Gastroesophageal sphincter (tissue), 4 donors: ENCODE measurements at regions not wholly inside any gene's neighbourhood (a gene's known extent, or its start where the extent isn't known, plus 50 kb on each side); places are given as distances from the start of the nearest gene placed in this dataset.

Experiments used
- ATAC-seq: fragments of 150-250 bp; one replicate; pipeline ENCODE4 v1.9.1; 2016; ENCODE audit warnings: mild to moderate bottlenecking, moderate library complexity
- H3K27ac ChIP-seq, 4 donors: fragments of 200-600 bp; sonication (generic) in 3 of 4; 1 replicate in 3 of 4; 2 replicates in 1 of 4; pipeline ENCODE4 v1.5.1; 2016 to 2019
- H3K27me3 ChIP-seq: fragments of 200-600 bp; sonication (generic); one replicate; pipeline ENCODE4 v1.5.1; 2019
- H3K36me3 ChIP-seq, 2 donors: fragments of 200-600 bp; sonication (generic); one replicate each; pipeline ENCODE4 v1.5.1; 2019; ENCODE audit warnings: control low read depth in 1 of 2
- H3K4me1 ChIP-seq, 3 donors: fragments of 200-600 bp; sonication (generic); 1 replicate in 2 of 3; 2 replicates in 1 of 3; pipeline ENCODE4 v1.5.1; 2016 to 2019; ENCODE audit warnings: control low read depth in 2 of 3
- H3K4me3 ChIP-seq, 2 donors: fragments of 200-600 bp; sonication (generic); one replicate each; pipeline ENCODE4 v1.5.1; 2019; ENCODE audit warnings: mild to moderate bottlenecking in 1 of 2, moderate library complexity in 1 of 2
- H3K9me3 ChIP-seq, 3 donors: fragments of 200-600 bp; sonication (generic); one replicate each; pipeline ENCODE4 v1.5.1; 2017 to 2019; ENCODE audit warnings: control low read depth in 2 of 3
- CTCF ChIP-seq, 4 experiments: fragments of 200-600 bp in 2 of 4; fragments of 450-650 bp in 2 of 4; sonication (generic) in 1 of 4; IDR thresholded peaks; one replicate each; pipeline ENCODE4 v1.5.1; 2017 to 2019; ENCODE audit warnings: antibody characterized with exemption in 4 of 4, mild to moderate bottlenecking in 2 of 4, moderate library complexity in 2 of 4
- EP300 ChIP-seq: sonication (generic); formaldehyde crosslinking; IDR thresholded peaks from one replicate; pipeline ENCODE4 v1.6.1; 2017; ENCODE audit warnings: antibody characterized with exemption, mild to moderate bottlenecking
- POLR2A ChIP-seq, 2 donors: fragments of 450-650 bp; IDR thresholded peaks; one replicate each; pipeline ENCODE4 v1.6.1; 2017; ENCODE audit warnings: antibody characterized with exemption in 2 of 2, mild to moderate bottlenecking in 2 of 2, moderate library complexity in 1 of 2
- POLR2AphosphoS5 ChIP-seq: sonication (generic); formaldehyde crosslinking; IDR thresholded peaks from one replicate; pipeline ENCODE4 v1.6.1; 2017; ENCODE audit warnings: antibody characterized with exemption
- WGBS, 2 donors: methylation state at CpG; one replicate each; pipeline ENCODE4 v1.1.5; 2018; ENCODE audit warnings: low coverage in 1 of 2; 5-methylcytosine and 5-hydroxymethylcytosine counted together

- WGBS, 2 donors = 10 to 39% methylated on average over 1 to 4 of the region's 4 CpGs
- Histone ChIP-seq H3K36me3 (no peaks in the 10 kb centered on the region), H3K4me3 (no peak overlapping the region), H3K4me1 (no peaks in the 10 kb centered on the region), H3K27me3 (no peaks in the 10 kb centered on the region), H3K9me3 (no peaks in the 10 kb centered on the region), H3K27ac (no peak overlapping the region)
- no peak for ATAC-seq
- TF ChIP-seq EP300 (no peak), CTCF (IDR thresholded peaks at IDR 0.05) (no peak)
Observed at GRCh38 chrX:39418254-39418704, 617.0 kb downstream of the MID1IP1 start.

- no peak for ATAC-seq
- Histone ChIP-seq H3K27me3 (no peaks in the 10 kb centered on the region), H3K36me3 (no peaks in the 10 kb centered on the region), H3K4me3 (no peak overlapping the region), H3K27ac (no peak overlapping the region), H3K4me1 (no peaks in the 10 kb centered on the region), H3K9me3 (no peaks in the 10 kb centered on the region)
- 62 to 78% methylated on average over 9 to 10 of the region's 29 CpGs for WGBS, 2 donors
- TF ChIP-seq POLR2A (IDR thresholded peaks at IDR 0.05) (no peak), CTCF (IDR thresholded peaks at IDR 0.05) (no peak), POLR2AphosphoS5 (no peak), EP300 (no peak)
Observed at GRCh38 chrX:39418731-39419638, 617.7 kb downstream of the MID1IP1 start.

GRCh38 chrX:39421006-39421405 lies 619.7 kb downstream of the MID1IP1 start:
- 70 to 79% methylated on average over 3 of the region's 3 CpGs for WGBS, 2 donors
- H3K9me3 ChIP-seq = no peaks in the 10 kb centered on the region
- TF ChIP-seq CTCF (IDR thresholded peaks at IDR 0.05) (no peak), POLR2AphosphoS5 (no peak), EP300 (no peak), POLR2A (IDR thresholded peaks at IDR 0.05) (no peak)
- no peaks in the 10 kb centered on the region for H3K36me3 ChIP-seq
- H3K4me3 ChIP-seq = no peak overlapping the region
- no peak for ATAC-seq
- no peaks in the 10 kb centered on the region for H3K4me1 ChIP-seq
- no peak overlapping the region for H3K27ac ChIP-seq
- no peaks in the 10 kb centered on the region for H3K27me3 ChIP-seq

- Histone ChIP-seq H3K36me3 (no peaks in the 10 kb centered on the region), H3K27ac (no peak overlapping the region), H3K4me1 (peaks cover 0 to 8% (median 0%) of the 10 kb centered on the region in 3 donors), H3K4me3 (no peak overlapping the region), H3K9me3 (no peaks in the 10 kb centered on the region), H3K27me3 (no peaks in the 10 kb centered on the region)
- 94 to 100% methylated on average over 2 of the region's 2 CpGs for WGBS, 2 donors
- TF ChIP-seq EP300 (no peak), POLR2AphosphoS5 (no peak), CTCF (IDR thresholded peaks at IDR 0.05) (no peak), POLR2A (IDR thresholded peaks at IDR 0.05) (no peak)
- ATAC-seq = no peak
Observed at GRCh38 chrX:39425124-39425806, 624.0 kb downstream of the MID1IP1 start.
